GM18502 (cell line): ENCODE measurements at regions not wholly inside any gene's neighbourhood (a gene's known extent, or its start where the extent isn't known, plus 50 kb on each side); places are given as distances from the start of the nearest gene placed in this dataset.

ENCODE experiments used
- ATAC-seq: cut with Tn5 transposase; IDR thresholded peaks from one replicate; pipeline ENCODE4 v1.9.1; 2021; ENCODE audit warnings: mild to moderate bottlenecking; ENCODE audit not compliant: unreplicated experiment, poor library complexity

GRCh38 chr18:56152551-56153310 is 485.7 kb downstream of the TXNL1 start:
- ATAC-seq = no peak

GRCh38 chr18:56148373-56148772 is 490.0 kb downstream of the TXNL1 start:
- no peak for ATAC-seq

- no peak for ATAC-seq
Observed at GRCh38 chr18:56146565-56146964, 491.8 kb downstream of the TXNL1 start.

GRCh38 chr18:56142001-56142400 is 496.4 kb downstream of the TXNL1 start:
- ATAC-seq = no peak

GRCh38 chr18:56139792-56140254 is 498.6 kb downstream of the TXNL1 start:
- ATAC-seq = no peak

GRCh38 chr18:56139372-56139771 is 499.0 kb downstream of the TXNL1 start:
- ATAC-seq = no peak

GRCh38 chr18:56136105-56136504 is 502.3 kb downstream of the TXNL1 start:
- ATAC-seq = no peak

- no peak for ATAC-seq
Observed at GRCh38 chr18:56130481-56130880, 507.9 kb downstream of the TXNL1 start.

GRCh38 chr18:56128153-56128791 is 510.1 kb downstream of the TXNL1 start:
- no peak for ATAC-seq

GRCh38 chr18:56127322-56128099 is 510.9 kb downstream of the TXNL1 start:
- no peak for ATAC-seq

- ATAC-seq = no peak
Observed at GRCh38 chr18:56124186-56124585, 514.2 kb downstream of the TXNL1 start.

GRCh38 chr18:56121669-56122068 is 516.7 kb downstream of the TXNL1 start:
- ATAC-seq = no peak

- no peak for ATAC-seq
Observed at GRCh38 chr18:56120782-56121181, 517.6 kb downstream of the TXNL1 start.

GRCh38 chr18:56119681-56120080 is 518.7 kb downstream of the TXNL1 start:
- ATAC-seq = no peak

GRCh38 chr18:56118422-56118821 is 520.0 kb downstream of the TXNL1 start:
- no peak for ATAC-seq

GRCh38 chr18:56115071-56116015 is 523.0 kb downstream of the TXNL1 start:
- no peak for ATAC-seq

- ATAC-seq = peak; percentile 41
Observed at GRCh38 chr18:56112984-56113383, 525.0 kb upstream of the TCF4 start.

GRCh38 chr18:56112013-56112749 is 524.2 kb upstream of the TCF4 start:
- peak; percentile 97 for ATAC-seq

GRCh38 chr18:56109757-56110156 is 521.8 kb upstream of the TCF4 start:
- no peak for ATAC-seq
